BLaER1 treated with 17β-estradiol and CSF1 and Interleukin-3, amounts not matched to agents 10 nM and 100 nM (cell line): ENCODE measurements at regions not wholly inside any gene's neighbourhood (a gene's known extent, or its start where the extent isn't known, plus 50 kb on each side); places are given as distances from the start of the nearest gene placed in this dataset.
A peak's percentile ranks its signal among the peaks of the same experiment; 100 is the strongest.
"Not testable (repeated sequence)": the region's sequence is repeated elsewhere in the genome, so short reads cannot be mapped to it uniquely, and the experiment has no call there.

Experiments
- H3K27ac ChIP-seq, 11 experiments: shearing (Covaris generic); formaldehyde crosslinking; 2 replicates each; pipeline ENCODE4 v1.8.1; 2022
- H3K27me3 ChIP-seq, 11 experiments: shearing (Covaris generic); formaldehyde crosslinking; 2 replicates each; pipeline ENCODE4 v1.8.1; 2022
- H3K36me3 ChIP-seq, 11 experiments: shearing (Covaris generic); formaldehyde crosslinking; 2 replicates each; pipeline ENCODE4 v1.8.1; 2022
- H3K4me1 ChIP-seq, 10 experiments: shearing (Covaris generic); formaldehyde crosslinking; 2 replicates each; pipeline ENCODE4 v1.8.1; 2022
- H3K4me2 ChIP-seq, 11 experiments: shearing (Covaris generic); formaldehyde crosslinking; 2 replicates each; pipeline ENCODE4 v1.8.1; 2022
- H3K4me3 ChIP-seq, 10 experiments: shearing (Covaris generic); formaldehyde crosslinking; 2 replicates each; pipeline ENCODE4 v1.8.1; 2022
- H3K9ac ChIP-seq, 11 experiments: shearing (Covaris generic); formaldehyde crosslinking; 2 replicates each; pipeline ENCODE4 v1.8.1; 2022
- H3K9me3 ChIP-seq, 11 experiments: shearing (Covaris generic); formaldehyde crosslinking; replicated peaks in 1 of 11; 2 replicates each; pipeline ENCODE4 v1.8.1; 2022
- H4K20me1 ChIP-seq, 11 experiments: shearing (Covaris generic); formaldehyde crosslinking; 2 replicates each; pipeline ENCODE4 v1.8.1; 2022
- Cebpa-rat ChIP-seq, 11 experiments: shearing (Covaris generic); IDR thresholded peaks; 2 replicates each; pipeline ENCODE4 v1.8.1; 2022

DNA sequence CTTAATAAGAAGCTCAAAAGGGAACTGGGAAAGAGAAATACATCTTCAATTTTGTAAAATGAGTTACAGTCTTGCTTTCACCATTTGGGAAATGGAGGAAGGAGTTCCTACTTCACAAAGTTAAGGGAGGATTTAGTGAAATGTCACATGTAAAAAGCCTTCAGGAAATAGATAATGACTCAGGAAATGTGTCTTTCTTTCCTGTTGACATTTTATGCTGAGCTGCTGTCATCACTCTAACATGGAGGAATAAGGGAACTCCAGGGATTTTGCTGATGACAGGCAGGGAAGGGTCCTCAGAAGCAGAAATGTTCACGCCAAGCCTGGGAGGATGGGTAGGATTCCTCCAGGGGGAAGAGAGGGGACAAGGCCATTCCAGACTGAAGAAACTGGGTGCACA, 251.1 kb downstream of the USP46 start:
- no peak for TF ChIP-seq Cebpa-rat (IDR thresholded peaks at IDR 0.05)
- no peaks in the 10 kb centered on the region for H3K36me3 ChIP-seq
- no peaks in the 10 kb centered on the region for H3K27me3 ChIP-seq
- peaks cover 30 to 35% (median 34%) of the 10 kb centered on the region in 11 experiments for H3K9me3 ChIP-seq
- H3K27ac ChIP-seq, result peak overlapping the region in 3 of 11 experiments; percentile 28 to 43 (median 38); a peak in 4 of 22 replicates
- H4K20me1 ChIP-seq, result no peaks in the 10 kb centered on the region
- no peak overlapping the region for H3K9ac ChIP-seq
- H3K4me3 ChIP-seq, result no peak overlapping the region
- H3K4me1 ChIP-seq, result peaks cover 0 to 20% (median 10%) of the 10 kb centered on the region in 10 experiments; a peak in 12 of 20 replicates
- H3K4me2 ChIP-seq, result peak overlapping the region in 8 of 11 experiments; percentile 7 to 53 (median 34); a peak in 12 of 22 replicates

GRCh38 chr4:52408471-52408870, 250.6 kb downstream of the USP46 start:
- peaks cover 30 to 38% (median 34%) of the 10 kb centered on the region in 11 experiments for H3K9me3 ChIP-seq
- peak overlapping the region in 3 of 11 experiments; percentile 28 to 43 (median 38); a peak in 2 of 22 replicates for H3K27ac ChIP-seq
- H4K20me1 ChIP-seq, result no peaks in the 10 kb centered on the region
- no peak overlapping the region for H3K9ac ChIP-seq
- H3K4me2 ChIP-seq, result peak overlapping the region in 8 of 11 experiments; percentile 7 to 53 (median 34); a peak in 12 of 22 replicates
- no peaks in the 10 kb centered on the region for H3K27me3 ChIP-seq
- no peak overlapping the region for H3K4me3 ChIP-seq
- peaks cover 0 to 20% (median 10%) of the 10 kb centered on the region in 10 experiments; a peak in 12 of 20 replicates for H3K4me1 ChIP-seq
- TF ChIP-seq Cebpa-rat (IDR thresholded peaks at IDR 0.05), result no peak
- no peaks in the 10 kb centered on the region for H3K36me3 ChIP-seq

DNA sequence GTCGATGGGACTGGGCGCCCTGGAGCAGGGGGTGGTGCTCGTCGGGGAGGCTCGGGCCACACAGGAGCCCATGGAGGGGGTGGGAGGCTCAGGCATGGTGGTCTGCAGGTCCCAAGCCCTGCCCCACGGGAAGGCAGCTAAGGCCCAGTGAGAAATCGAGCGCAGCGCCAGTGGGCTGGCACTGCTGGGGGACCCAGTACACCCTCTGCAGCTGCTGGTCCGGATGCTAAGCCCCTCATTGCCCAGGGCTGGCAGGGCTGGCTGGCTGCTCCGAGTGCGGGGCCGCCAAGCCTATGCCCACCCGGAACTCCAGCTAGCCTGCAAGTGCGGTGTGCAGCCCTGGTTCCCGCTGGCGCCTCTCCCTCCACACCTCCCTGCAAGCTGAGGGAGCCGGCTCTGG, 249.3 kb downstream of the USP46 start:
- H3K27me3 ChIP-seq, H3K4me2 ChIP-seq, H3K4me3 ChIP-seq, H3K27ac ChIP-seq, H3K9ac ChIP-seq, H4K20me1 ChIP-seq, H3K36me3 ChIP-seq: not testable (repeated sequence)
- Histone ChIP-seq H3K4me1 (peaks cover 0 to 20% (median 10%) of the 10 kb centered on the region in 10 experiments; a peak in 12 of 20 replicates), H3K9me3 (peaks cover 30 to 41% (median 34%) of the 10 kb centered on the region in 11 experiments)

GRCh38 chr4:52410971-52411370, 248.1 kb downstream of the USP46 start:
- H3K9ac ChIP-seq, result no peak overlapping the region
- H3K9me3 ChIP-seq, result peaks cover 30 to 41% (median 34%) of the 10 kb centered on the region in 11 experiments
- no peaks in the 10 kb centered on the region for H4K20me1 ChIP-seq
- H3K4me2 ChIP-seq, result no peak overlapping the region
- H3K27me3 ChIP-seq, result no peaks in the 10 kb centered on the region
- H3K27ac ChIP-seq, result no peak overlapping the region
- no peaks in the 10 kb centered on the region for H3K36me3 ChIP-seq
- no peak overlapping the region for H3K4me3 ChIP-seq
- no peak for TF ChIP-seq Cebpa-rat (IDR thresholded peaks at IDR 0.05)
- H3K4me1 ChIP-seq, result peaks cover 0 to 20% (median 10%) of the 10 kb centered on the region in 10 experiments; a peak in 11 of 20 replicates

DNA sequence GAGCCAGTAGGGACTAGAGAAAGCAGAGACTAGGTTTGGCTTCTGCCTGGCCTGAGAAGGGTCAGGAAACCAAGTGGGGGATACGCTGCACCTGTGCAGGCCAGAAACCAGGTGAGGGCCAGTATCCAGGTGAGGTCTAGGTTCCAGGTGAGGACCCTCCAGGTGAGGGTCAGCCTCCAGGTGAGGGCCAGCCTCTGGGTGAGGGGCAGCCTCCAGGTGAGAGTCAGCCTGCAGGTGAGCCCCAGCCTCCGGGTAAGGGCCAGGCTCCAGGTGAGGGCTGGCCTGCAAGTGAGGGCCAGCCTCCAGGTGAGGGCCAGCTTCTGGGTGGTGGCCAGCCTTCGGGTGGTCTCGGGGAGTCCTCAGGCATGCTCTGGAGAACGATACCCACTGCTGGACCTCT, 238.8 kb downstream of the USP46 start:
- H4K20me1 ChIP-seq, result no peaks in the 10 kb centered on the region
- H3K4me3 ChIP-seq, result no peak overlapping the region
- no peak for TF ChIP-seq Cebpa-rat (IDR thresholded peaks at IDR 0.05)
- H3K9ac ChIP-seq, result no peak overlapping the region
- no peaks in the 10 kb centered on the region for H3K27me3 ChIP-seq
- no peaks in the 10 kb centered on the region for H3K9me3 ChIP-seq
- no peak overlapping the region for H3K27ac ChIP-seq
- no peak overlapping the region for H3K4me2 ChIP-seq
- H3K36me3 ChIP-seq, result no peaks in the 10 kb centered on the region
- H3K4me1 ChIP-seq, result no peaks in the 10 kb centered on the region

- no peak overlapping the region for H3K27ac ChIP-seq
- H3K9ac ChIP-seq, result no peak overlapping the region
- no peak for TF ChIP-seq Cebpa-rat (IDR thresholded peaks at IDR 0.05)
- no peaks in the 10 kb centered on the region for H3K36me3 ChIP-seq
- no peaks in the 10 kb centered on the region for H3K4me1 ChIP-seq
- H3K4me2 ChIP-seq, result no peak overlapping the region
- H3K27me3 ChIP-seq, result no peaks in the 10 kb centered on the region
- H3K4me3 ChIP-seq, result no peak overlapping the region
- H4K20me1 ChIP-seq, result no peaks in the 10 kb centered on the region
- H3K9me3 ChIP-seq, result no peaks in the 10 kb centered on the region
Measured at GRCh38 chr4:52421811-52422213, 237.3 kb downstream of the USP46 start.

- no peak overlapping the region for H3K27ac ChIP-seq
- H3K4me3 ChIP-seq, result no peak overlapping the region
- no peak overlapping the region for H3K4me2 ChIP-seq
- no peaks in the 10 kb centered on the region for H3K36me3 ChIP-seq
- H3K4me1 ChIP-seq, result no peaks in the 10 kb centered on the region
- no peak overlapping the region for H3K9ac ChIP-seq
- H4K20me1 ChIP-seq, result no peaks in the 10 kb centered on the region
- no peak for TF ChIP-seq Cebpa-rat (IDR thresholded peaks at IDR 0.05)
- H3K27me3 ChIP-seq, result no peaks in the 10 kb centered on the region
- no peaks in the 10 kb centered on the region for H3K9me3 ChIP-seq
Measured at GRCh38 chr4:52423967-52424366, 235.1 kb downstream of the USP46 start.

DNA sequence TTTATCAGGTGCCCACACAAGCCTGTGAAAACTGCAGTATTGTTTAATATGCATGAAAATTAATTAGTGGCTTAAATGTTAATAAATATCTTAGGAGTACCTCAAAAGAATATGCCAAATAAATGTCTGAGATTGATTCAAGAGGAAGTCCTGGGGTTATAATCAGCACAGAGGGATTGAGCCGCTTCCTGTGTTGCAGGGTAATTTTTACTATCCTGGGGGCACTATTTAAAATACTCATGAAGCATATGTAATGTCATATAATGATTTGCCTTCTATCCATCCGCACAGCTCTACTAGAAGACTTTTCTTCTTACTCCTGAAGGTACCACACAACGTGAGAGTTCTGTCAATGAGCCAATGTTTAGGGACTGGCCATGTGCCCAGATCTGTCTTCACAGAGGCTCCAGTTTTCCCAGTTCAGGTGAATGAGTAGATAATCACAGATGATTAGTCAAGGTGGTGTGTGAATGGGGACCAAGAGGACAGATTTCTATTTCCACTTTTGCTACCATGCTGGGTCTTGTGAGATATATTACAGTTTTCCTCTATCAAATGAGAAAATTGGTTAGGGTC, 233.3 kb downstream of the USP46 start:
- TF ChIP-seq Cebpa-rat (IDR thresholded peaks at IDR 0.05), result no peak
- no peak overlapping the region for H3K27ac ChIP-seq

GRCh38 chr4:52431410-52431809, 227.7 kb downstream of the USP46 start:
- no peak for TF ChIP-seq Cebpa-rat (IDR thresholded peaks at IDR 0.05)
- no peak overlapping the region for H3K27ac ChIP-seq
- no peaks in the 10 kb centered on the region for H3K9me3 ChIP-seq
- H3K4me3 ChIP-seq, result no peak overlapping the region
- no peaks in the 10 kb centered on the region for H3K4me1 ChIP-seq
- H3K9ac ChIP-seq, result no peak overlapping the region
- H4K20me1 ChIP-seq, result no peaks in the 10 kb centered on the region
- no peaks in the 10 kb centered on the region for H3K27me3 ChIP-seq
- H3K36me3 ChIP-seq, result no peaks in the 10 kb centered on the region
- H3K4me2 ChIP-seq, result no peak overlapping the region

More for the DNA sequence above, 233.3 kb downstream of the USP46 start:
- Histone ChIP-seq H3K27me3 (no peaks in the 10 kb centered on the region), H3K9ac (no peak overlapping the region), H4K20me1 (no peaks in the 10 kb centered on the region), H3K4me2 (no peak overlapping the region), H3K9me3 (no peaks in the 10 kb centered on the region), H3K36me3 (no peaks in the 10 kb centered on the region), H3K4me3 (no peak overlapping the region), H3K4me1 (no peaks in the 10 kb centered on the region)

DNA sequence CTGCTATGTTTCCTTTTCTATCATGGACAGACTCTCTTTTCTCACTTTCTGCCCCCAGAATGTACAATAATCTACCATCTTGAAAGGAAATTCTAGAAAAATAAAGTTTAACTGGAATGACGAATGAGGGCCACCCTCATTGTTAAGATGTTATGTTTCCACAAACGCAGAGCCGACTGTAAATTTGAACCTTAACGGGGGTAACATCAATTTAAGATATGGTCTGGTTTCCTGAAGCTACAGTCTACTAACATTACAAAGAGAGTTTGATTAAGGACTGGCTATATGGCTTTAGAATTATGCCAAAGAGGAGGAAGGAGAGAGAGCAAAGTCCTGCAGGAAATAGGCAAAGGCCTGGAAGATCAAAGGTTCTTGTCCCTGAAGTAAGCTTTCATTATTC, 227.2 kb downstream of the USP46 start:
- H3K9me3 ChIP-seq, result no peaks in the 10 kb centered on the region
- no peak for TF ChIP-seq Cebpa-rat (IDR thresholded peaks at IDR 0.05)
- no peaks in the 10 kb centered on the region for H3K4me1 ChIP-seq
- no peak overlapping the region for H3K4me3 ChIP-seq
- no peaks in the 10 kb centered on the region for H3K36me3 ChIP-seq
- no peak overlapping the region for H3K4me2 ChIP-seq
- H3K27me3 ChIP-seq, result no peaks in the 10 kb centered on the region
- H3K27ac ChIP-seq, result no peak overlapping the region
- no peaks in the 10 kb centered on the region for H4K20me1 ChIP-seq
- no peak overlapping the region for H3K9ac ChIP-seq

DNA sequence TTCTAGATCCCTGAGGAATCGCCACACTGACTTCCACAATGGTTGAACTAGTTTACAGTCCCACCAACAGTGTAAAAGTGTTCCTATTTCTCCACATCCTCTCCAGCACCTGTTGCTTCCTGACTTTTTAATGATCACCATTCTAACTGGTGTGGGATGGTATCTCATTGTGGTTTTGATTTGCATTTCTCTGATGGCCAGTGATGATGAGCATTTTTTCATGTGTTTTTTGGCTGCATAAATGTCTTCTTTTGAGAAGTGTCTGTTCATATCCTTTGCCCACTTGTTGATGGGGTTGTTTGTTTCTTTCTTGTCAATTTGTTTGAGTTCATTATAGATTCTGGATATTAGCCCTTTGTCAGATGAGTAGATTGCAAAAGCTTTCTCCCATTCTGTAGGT, 216.6 kb downstream of the USP46 start:
- not testable (repeated sequence) for H3K36me3 ChIP-seq, H3K4me2 ChIP-seq, H3K4me3 ChIP-seq, H3K27ac ChIP-seq, H3K9me3 ChIP-seq, H3K4me1 ChIP-seq, H3K9ac ChIP-seq, H4K20me1 ChIP-seq, H3K27me3 ChIP-seq
